Lower lobe of right lung (tissue), 2 donors: ENCODE measurements at regions not wholly inside any gene's neighbourhood (a gene's known extent, or its start where the extent isn't known, plus 50 kb on each side); places are given as distances from the start of the nearest gene placed in this dataset.

Source experiments
- ATAC-seq, 2 donors: fragments of 200-7000 bp; cut with Tn5 transposase; one replicate each; pipeline ENCODE4 v1.9.1; 2020 to 2022; ENCODE audit warnings: mild to moderate bottlenecking in 2 of 2, moderate library complexity in 2 of 2
- DNase-seq: peaks from one replicate; pipeline ENCODE4 v3.0.0-alpha.2; 2020
- H3K27ac ChIP-seq: fragments of 200-600 bp; one replicate; pipeline ENCODE4 v1.8.0; 2022
- H3K27me3 ChIP-seq: fragments of 200-600 bp; one replicate; pipeline ENCODE4 v1.8.0; 2022; ENCODE audit warnings: low read depth
- H3K36me3 ChIP-seq: fragments of 200-600 bp; one replicate; pipeline ENCODE4 v1.8.0; 2022; ENCODE audit warnings: mild to moderate bottlenecking
- H3K4me1 ChIP-seq: fragments of 200-600 bp; one replicate; pipeline ENCODE4 v1.8.0; 2022
- H3K4me3 ChIP-seq: fragments of 200-600 bp; one replicate; pipeline ENCODE4 v1.8.0; 2022; ENCODE audit warnings: mild to moderate bottlenecking
- H3K9me3 ChIP-seq: fragments of 200-600 bp; one replicate; pipeline ENCODE4 v1.8.0; 2022
- intact Hi-C: fragments of 100-400 bp; cut with DNase I; formaldehyde crosslinking; loops from one replicate; pipeline ENCODE4 v1.11.0; 2022
- TF ChIP-seq, protein P1 (sequence below): fragments of 200-600 bp; IDR thresholded peaks from one replicate; pipeline ENCODE4 v1.8.0; 2022; ENCODE audit warnings: antibody characterized with exemption, mild to moderate bottlenecking
- donor health status: DM: no; HTN: yes; CAD: no; lungs with severe emphysema.

GRCh38 chr2:212646698-212647366 lies 108.2 kb upstream of the ERBB4 start:
- DNase-seq: no peak
- TF ChIP-seq, protein P1, sequence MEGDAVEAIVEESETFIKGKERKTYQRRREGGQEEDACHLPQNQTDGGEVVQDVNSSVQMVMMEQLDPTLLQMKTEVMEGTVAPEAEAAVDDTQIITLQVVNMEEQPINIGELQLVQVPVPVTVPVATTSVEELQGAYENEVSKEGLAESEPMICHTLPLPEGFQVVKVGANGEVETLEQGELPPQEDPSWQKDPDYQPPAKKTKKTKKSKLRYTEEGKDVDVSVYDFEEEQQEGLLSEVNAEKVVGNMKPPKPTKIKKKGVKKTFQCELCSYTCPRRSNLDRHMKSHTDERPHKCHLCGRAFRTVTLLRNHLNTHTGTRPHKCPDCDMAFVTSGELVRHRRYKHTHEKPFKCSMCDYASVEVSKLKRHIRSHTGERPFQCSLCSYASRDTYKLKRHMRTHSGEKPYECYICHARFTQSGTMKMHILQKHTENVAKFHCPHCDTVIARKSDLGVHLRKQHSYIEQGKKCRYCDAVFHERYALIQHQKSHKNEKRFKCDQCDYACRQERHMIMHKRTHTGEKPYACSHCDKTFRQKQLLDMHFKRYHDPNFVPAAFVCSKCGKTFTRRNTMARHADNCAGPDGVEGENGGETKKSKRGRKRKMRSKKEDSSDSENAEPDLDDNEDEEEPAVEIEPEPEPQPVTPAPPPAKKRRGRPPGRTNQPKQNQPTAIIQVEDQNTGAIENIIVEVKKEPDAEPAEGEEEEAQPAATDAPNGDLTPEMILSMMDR: no peak
- Histone ChIP-seq H3K27ac (no peak overlapping the region), H3K36me3 (no peaks in the 10 kb centered on the region), H3K27me3 (no peaks in the 10 kb centered on the region), H3K9me3 (no peaks in the 10 kb centered on the region), H3K4me1 (no peaks in the 10 kb centered on the region), H3K4me3 (no peak overlapping the region)
- intact Hi-C loops: no loop called here
- ATAC-seq: no peak

- intact Hi-C loops: no loop called here
Measured at GRCh38 chr2:212644195-212644837, 105.7 kb upstream of the ERBB4 start.

DNA sequence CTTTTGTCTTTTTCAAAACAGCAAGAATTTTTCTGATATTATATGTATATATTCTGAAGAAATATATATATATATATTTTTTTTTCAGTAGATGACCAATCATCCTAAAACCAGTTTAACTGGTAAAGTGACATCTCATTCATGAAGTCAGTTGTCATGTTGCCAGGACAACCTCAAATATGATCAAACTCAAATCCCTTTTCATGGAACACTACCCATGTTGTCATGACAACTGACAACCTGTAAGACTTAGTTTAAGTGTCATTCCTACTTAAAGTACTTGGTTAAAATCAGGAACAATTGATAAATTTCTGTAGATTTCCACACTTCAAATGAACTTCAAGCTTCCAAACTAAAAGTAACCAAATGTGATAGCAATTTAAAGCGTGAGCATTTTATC lies 101.8 kb upstream of the ERBB4 start:
- intact Hi-C loops: no loop called here
- H3K27me3 ChIP-seq: no peaks in the 10 kb centered on the region
- no peaks in the 10 kb centered on the region for H3K4me1 ChIP-seq
- no peak overlapping the region for H3K4me3 ChIP-seq
- H3K9me3 ChIP-seq: no peaks in the 10 kb centered on the region
- no peak overlapping the region for H3K27ac ChIP-seq
- ATAC-seq (no peak), DNase-seq (no peak)
- H3K36me3 ChIP-seq: no peaks in the 10 kb centered on the region
- TF ChIP-seq, protein P1: no peak

More at GRCh38 chr2:212644195-212644837, 105.7 kb upstream of the ERBB4 start:
- TF ChIP-seq, protein P1: no peak
- H3K9me3 ChIP-seq: no peaks in the 10 kb centered on the region
- no peak overlapping the region for H3K27ac ChIP-seq
- H3K4me3 ChIP-seq: no peak overlapping the region
- H3K36me3 ChIP-seq: no peaks in the 10 kb centered on the region
- H3K27me3 ChIP-seq: no peaks in the 10 kb centered on the region
- no peak for DNase-seq
- no peaks in the 10 kb centered on the region for H3K4me1 ChIP-seq
- no peak for ATAC-seq

GRCh38 chr2:212638694-212639093 lies 100.1 kb upstream of the ERBB4 start:
- Histone ChIP-seq H3K27ac (no peak overlapping the region), H3K36me3 (no peaks in the 10 kb centered on the region), H3K4me3 (no peak overlapping the region), H3K9me3 (no peaks in the 10 kb centered on the region), H3K4me1 (no peaks in the 10 kb centered on the region), H3K27me3 (no peaks in the 10 kb centered on the region)
- ATAC-seq: no peak
- TF ChIP-seq, protein P1: no peak
- DNase-seq: no peak
- intact Hi-C loops: no loop called here

GRCh38 chr2:212628586-212628985 lies 90.0 kb upstream of the ERBB4 start:
- H3K4me3 ChIP-seq: no peak overlapping the region
- H3K4me1 ChIP-seq: no peaks in the 10 kb centered on the region
- ATAC-seq (no peak), DNase-seq (no peak)
- H3K27ac ChIP-seq: no peak overlapping the region
- TF ChIP-seq, protein P1: no peak
- no peaks in the 10 kb centered on the region for H3K9me3 ChIP-seq
- H3K36me3 ChIP-seq: no peaks in the 10 kb centered on the region
- intact Hi-C loops: no loop called here
- no peaks in the 10 kb centered on the region for H3K27me3 ChIP-seq
